ENCODE measurements at regions not wholly inside any gene's neighbourhood (a gene's known extent, or its start where the extent isn't known, plus 50 kb on each side); places are given as distances from the start of the nearest gene placed in this dataset.

DNA sequence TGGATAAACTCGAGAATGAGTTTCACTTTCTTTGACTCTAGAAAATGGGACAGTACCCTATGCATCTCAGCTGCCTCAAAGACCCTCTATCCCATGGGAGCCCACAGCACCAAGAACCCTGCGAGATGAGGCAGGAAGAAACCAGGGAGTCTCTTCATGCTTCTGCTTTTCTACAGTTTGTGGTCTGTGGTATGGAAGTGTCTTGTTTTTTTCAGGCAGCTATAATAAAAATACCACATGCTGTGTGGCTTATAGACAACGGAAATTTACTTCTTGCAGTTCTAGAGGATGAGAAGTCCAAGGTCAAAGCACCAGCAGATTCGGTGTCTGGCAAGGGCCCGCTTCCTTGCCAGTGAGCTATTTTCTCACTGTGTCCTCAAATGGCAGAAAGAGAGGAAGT, 257.9 kb downstream of the SUCLG1 start:
- no peak overlapping the region for H3K4me3 ChIP-seq (ENCODE audit: low read depth, low read length, poor library complexity, severe bottlenecking)
- no peak overlapping the region for H3K9ac ChIP-seq (ENCODE audit: low read length)
- no peaks in the 10 kb centered on the region for H3K27me3 ChIP-seq (ENCODE audit: insufficient read depth, low read length)
- H3K9me3 ChIP-seq (ENCODE audit: low read length) = no peaks in the 10 kb centered on the region
- TF ChIP-seq, protein P1, sequence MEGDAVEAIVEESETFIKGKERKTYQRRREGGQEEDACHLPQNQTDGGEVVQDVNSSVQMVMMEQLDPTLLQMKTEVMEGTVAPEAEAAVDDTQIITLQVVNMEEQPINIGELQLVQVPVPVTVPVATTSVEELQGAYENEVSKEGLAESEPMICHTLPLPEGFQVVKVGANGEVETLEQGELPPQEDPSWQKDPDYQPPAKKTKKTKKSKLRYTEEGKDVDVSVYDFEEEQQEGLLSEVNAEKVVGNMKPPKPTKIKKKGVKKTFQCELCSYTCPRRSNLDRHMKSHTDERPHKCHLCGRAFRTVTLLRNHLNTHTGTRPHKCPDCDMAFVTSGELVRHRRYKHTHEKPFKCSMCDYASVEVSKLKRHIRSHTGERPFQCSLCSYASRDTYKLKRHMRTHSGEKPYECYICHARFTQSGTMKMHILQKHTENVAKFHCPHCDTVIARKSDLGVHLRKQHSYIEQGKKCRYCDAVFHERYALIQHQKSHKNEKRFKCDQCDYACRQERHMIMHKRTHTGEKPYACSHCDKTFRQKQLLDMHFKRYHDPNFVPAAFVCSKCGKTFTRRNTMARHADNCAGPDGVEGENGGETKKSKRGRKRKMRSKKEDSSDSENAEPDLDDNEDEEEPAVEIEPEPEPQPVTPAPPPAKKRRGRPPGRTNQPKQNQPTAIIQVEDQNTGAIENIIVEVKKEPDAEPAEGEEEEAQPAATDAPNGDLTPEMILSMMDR (IDR thresholded peaks at IDR 0.05; ENCODE audit: low read length) = no peak
- TF ChIP-seq EZH2 (IDR thresholded peaks at IDR 0.05; ENCODE audit: borderline replicate concordance, low read length) = no peak
- no peaks in the 10 kb centered on the region for H3F3A ChIP-seq (ENCODE audit: insufficient read depth, low read length)
- H3K27ac ChIP-seq (ENCODE audit: low read depth, low read length, poor library complexity, severe bottlenecking) = no peak overlapping the region
- H2AFZ ChIP-seq (ENCODE audit: low read length) = no peak overlapping the region
- H3K79me2 ChIP-seq (ENCODE audit: insufficient read depth, low read length) = no peaks in the 10 kb centered on the region
- H4K20me1 ChIP-seq (ENCODE audit: insufficient read depth, low read length) = no peaks in the 10 kb centered on the region
- H3K36me3 ChIP-seq (ENCODE audit: insufficient read depth, low read length) = no peaks in the 10 kb centered on the region
- no peak overlapping the region for H3K4me2 ChIP-seq (ENCODE audit: low read length)
- no peaks in the 10 kb centered on the region for H3K9me2 ChIP-seq (ENCODE audit: low read depth, low read length)
- no peaks in the 10 kb centered on the region for H3K4me1 ChIP-seq (ENCODE audit: insufficient read depth, low read length, severe bottlenecking)

DNA sequence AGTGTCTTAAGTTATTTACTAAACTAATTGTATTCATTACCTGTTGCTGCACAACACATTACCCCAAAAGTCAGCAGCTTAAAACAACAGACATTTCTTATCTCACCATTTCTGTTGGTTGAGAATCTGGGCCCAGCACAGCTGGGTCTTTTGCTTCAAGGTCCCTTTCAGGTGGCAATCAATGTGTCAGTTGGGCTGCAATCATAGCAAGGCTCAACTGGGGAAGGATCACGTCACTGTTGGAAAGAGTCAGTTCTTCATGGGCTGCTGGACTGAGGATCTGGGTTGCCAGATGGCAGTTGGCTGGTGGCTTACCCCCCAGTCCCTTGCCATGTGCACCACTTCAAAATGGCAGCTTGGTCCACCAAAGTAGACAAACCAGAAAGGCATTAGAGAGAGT, 261.2 kb downstream of the SUCLG1 start:
- Histone ChIP-seq H3F3A (ENCODE audit: insufficient read depth, low read length) (no peaks in the 10 kb centered on the region), H3K9me2 (ENCODE audit: low read depth, low read length) (no peaks in the 10 kb centered on the region), H3K9ac (ENCODE audit: low read length) (no peak overlapping the region), H3K79me2 (ENCODE audit: insufficient read depth, low read length) (no peaks in the 10 kb centered on the region), H3K27me3 (ENCODE audit: insufficient read depth, low read length) (no peaks in the 10 kb centered on the region), H3K4me2 (ENCODE audit: low read length) (no peak overlapping the region), H3K4me1 (ENCODE audit: insufficient read depth, low read length, severe bottlenecking) (no peaks in the 10 kb centered on the region), H3K9me3 (ENCODE audit: low read length) (no peaks in the 10 kb centered on the region), H3K36me3 (ENCODE audit: insufficient read depth, low read length) (no peaks in the 10 kb centered on the region), H3K4me3 (ENCODE audit: low read depth, low read length, poor library complexity, severe bottlenecking) (no peak overlapping the region), H3K27ac (ENCODE audit: low read depth, low read length, poor library complexity, severe bottlenecking) (no peak overlapping the region), H4K20me1 (ENCODE audit: insufficient read depth, low read length) (no peaks in the 10 kb centered on the region), H2AFZ (ENCODE audit: low read length) (no peak overlapping the region)
- no peak for TF ChIP-seq EZH2 (IDR thresholded peaks at IDR 0.05; ENCODE audit: borderline replicate concordance, low read length)
- TF ChIP-seq, protein P1 (IDR thresholded peaks at IDR 0.05; ENCODE audit: low read length) = no peak

DNA sequence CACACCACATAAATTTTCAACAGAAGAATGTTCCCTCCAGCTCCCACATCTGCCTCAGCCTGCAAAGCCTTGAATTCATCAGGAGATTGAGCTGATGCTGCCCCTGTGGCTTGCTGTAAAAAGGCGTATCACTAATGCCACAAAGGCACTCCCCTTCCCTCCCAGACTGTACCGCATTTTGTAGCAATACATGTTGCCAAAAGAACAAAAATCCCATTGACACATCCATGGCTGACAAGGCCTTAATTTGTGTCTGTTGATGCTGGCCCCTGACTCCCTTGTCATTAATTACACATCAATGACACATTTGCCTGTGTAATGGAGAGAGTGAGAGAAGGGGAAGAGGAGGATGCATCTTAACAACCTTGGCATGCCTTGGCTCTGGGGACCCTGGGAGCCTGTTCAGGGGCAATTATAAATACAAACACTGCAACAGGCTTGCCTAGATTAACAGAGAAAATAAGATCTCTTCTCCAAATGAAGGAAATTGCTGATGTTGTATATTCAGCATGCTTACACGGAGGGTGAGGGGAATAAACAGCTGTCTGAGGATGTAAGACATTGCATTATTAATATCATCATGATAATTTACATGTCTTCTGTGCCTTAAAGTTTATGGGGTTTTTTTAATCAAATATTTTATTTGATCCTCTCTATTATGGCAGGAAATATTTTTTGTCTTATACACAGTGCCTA, 264.0 kb downstream of the SUCLG1 start:
- Histone ChIP-seq H3K27me3 (ENCODE audit: insufficient read depth, low read length) (no peaks in the 10 kb centered on the region), H3K79me2 (ENCODE audit: insufficient read depth, low read length) (no peaks in the 10 kb centered on the region), H3K9me3 (ENCODE audit: low read length) (no peaks in the 10 kb centered on the region), H3K4me3 (ENCODE audit: low read depth, low read length, poor library complexity, severe bottlenecking) (no peak overlapping the region), H3K4me2 (ENCODE audit: low read length) (no peak overlapping the region), H2AFZ (ENCODE audit: low read length) (no peak overlapping the region), H3K4me1 (ENCODE audit: insufficient read depth, low read length, severe bottlenecking) (no peaks in the 10 kb centered on the region), H3K36me3 (ENCODE audit: insufficient read depth, low read length) (no peaks in the 10 kb centered on the region), H3F3A (ENCODE audit: insufficient read depth, low read length) (no peaks in the 10 kb centered on the region), H3K27ac (ENCODE audit: low read depth, low read length, poor library complexity, severe bottlenecking) (no peak overlapping the region), H3K9ac (ENCODE audit: low read length) (no peak overlapping the region), H3K9me2 (ENCODE audit: low read depth, low read length) (no peaks in the 10 kb centered on the region), H4K20me1 (ENCODE audit: insufficient read depth, low read length) (no peaks in the 10 kb centered on the region)
- TF ChIP-seq, protein P1 (IDR thresholded peaks at IDR 0.05; ENCODE audit: low read length) = no peak
- no peak for TF ChIP-seq EZH2 (IDR thresholded peaks at IDR 0.05; ENCODE audit: borderline replicate concordance, low read length)
